ENCODE measurements at regions not wholly inside any gene's neighbourhood (a gene's known extent, or its start where the extent isn't known, plus 50 kb on each side); places are given as distances from the start of the nearest gene placed in this dataset.

GRCh38 chr3:135840436-135840835, 125.1 kb upstream of the PPP2R3A start:
- TF ChIP-seq POLR2A (IDR thresholded peaks at IDR 0.05; ENCODE audit: low read depth, low read length) = no peak
- FAIRE-seq (no peak), DNase-seq (ENCODE audit: insufficient read length, low spot score) (no peak)

GRCh38 chr3:135844386-135844785, 121.1 kb upstream of the PPP2R3A start:
- FAIRE-seq (no peak), DNase-seq (ENCODE audit: insufficient read length, low spot score) (no peak)
- no peak for TF ChIP-seq POLR2A (IDR thresholded peaks at IDR 0.05; ENCODE audit: low read depth, low read length)

- no peak for DNase-seq (ENCODE audit: insufficient read length, low spot score)
- no peak for FAIRE-seq
- no peak for TF ChIP-seq POLR2A (IDR thresholded peaks at IDR 0.05; ENCODE audit: low read depth, low read length)
Measured at GRCh38 chr3:135848051-135848450, 117.5 kb upstream of the PPP2R3A start.

- TF ChIP-seq POLR2A (IDR thresholded peaks at IDR 0.05; ENCODE audit: low read depth, low read length) = no peak
Measured at GRCh38 chr3:135849827-135850226, 115.7 kb upstream of the PPP2R3A start.

GRCh38 chr3:135851201-135852081, 114.1 kb upstream of the PPP2R3A start:
- DNase-seq (ENCODE audit: insufficient read length, low spot score) (no peak), FAIRE-seq (no peak)
- no peak for TF ChIP-seq POLR2A (IDR thresholded peaks at IDR 0.05; ENCODE audit: low read depth, low read length)

More at GRCh38 chr3:135849827-135850226, 115.7 kb upstream of the PPP2R3A start:
- FAIRE-seq = no peak
- no peak for DNase-seq (ENCODE audit: insufficient read length, low spot score)

GRCh38 chr3:135853981-135854380, 111.5 kb upstream of the PPP2R3A start:
- no peak for TF ChIP-seq POLR2A (IDR thresholded peaks at IDR 0.05; ENCODE audit: low read depth, low read length)
- FAIRE-seq (no peak), DNase-seq (ENCODE audit: insufficient read length, low spot score) (no peak)

- TF ChIP-seq POLR2A (IDR thresholded peaks at IDR 0.05; ENCODE audit: low read depth, low read length) = no peak
- DNase-seq (ENCODE audit: insufficient read length, low spot score) (no peak), FAIRE-seq (no peak)
Measured at GRCh38 chr3:135860761-135861160, 104.8 kb upstream of the PPP2R3A start.

- no peak for TF ChIP-seq POLR2A (IDR thresholded peaks at IDR 0.05; ENCODE audit: low read depth, low read length)
- FAIRE-seq (no peak), DNase-seq (ENCODE audit: insufficient read length, low spot score) (no peak)
Measured at GRCh38 chr3:135862361-135862760, 103.2 kb upstream of the PPP2R3A start.

GRCh38 chr3:135864060-135864459, 101.5 kb upstream of the PPP2R3A start:
- DNase-seq (ENCODE audit: insufficient read length, low spot score) (no peak), FAIRE-seq (no peak)
- no peak for TF ChIP-seq POLR2A (IDR thresholded peaks at IDR 0.05; ENCODE audit: low read depth, low read length)

- no peak for TF ChIP-seq POLR2A (IDR thresholded peaks at IDR 0.05; ENCODE audit: low read depth, low read length)
- DNase-seq (ENCODE audit: insufficient read length, low spot score) (no peak), FAIRE-seq (no peak)
Measured at GRCh38 chr3:135865085-135865484, 100.4 kb upstream of the PPP2R3A start.

GRCh38 chr3:135865553-135865952, 100.0 kb upstream of the PPP2R3A start:
- DNase-seq (ENCODE audit: insufficient read length, low spot score) = no peak
- FAIRE-seq = no peak
- TF ChIP-seq POLR2A (IDR thresholded peaks at IDR 0.05; ENCODE audit: low read depth, low read length) = no peak

- no peak for TF ChIP-seq POLR2A (IDR thresholded peaks at IDR 0.05; ENCODE audit: low read depth, low read length)
- DNase-seq (ENCODE audit: insufficient read length, low spot score) (no peak), FAIRE-seq (no peak)
Measured at GRCh38 chr3:135867911-135868310, 97.6 kb upstream of the PPP2R3A start.

GRCh38 chr3:135868801-135869200, 96.7 kb upstream of the PPP2R3A start:
- FAIRE-seq (no peak), DNase-seq (ENCODE audit: insufficient read length, low spot score) (no peak)
- TF ChIP-seq POLR2A (IDR thresholded peaks at IDR 0.05; ENCODE audit: low read depth, low read length) = no peak

- TF ChIP-seq POLR2A (IDR thresholded peaks at IDR 0.05; ENCODE audit: low read depth, low read length) = no peak
- FAIRE-seq = no peak
- no peak for DNase-seq (ENCODE audit: insufficient read length, low spot score)
Measured at GRCh38 chr3:135869439-135870105, 96.0 kb upstream of the PPP2R3A start.

GRCh38 chr3:135871311-135871710, 94.2 kb upstream of the PPP2R3A start:
- DNase-seq (ENCODE audit: insufficient read length, low spot score) (no peak), FAIRE-seq (no peak)
- no peak for TF ChIP-seq POLR2A (IDR thresholded peaks at IDR 0.05; ENCODE audit: low read depth, low read length)
